ENCODE measurements at regions not wholly inside any gene's neighbourhood (a gene's known extent, or its start where the extent isn't known, plus 50 kb on each side); places are given as distances from the start of the nearest gene placed in this dataset.

GRCh38 chr10:123580426-123580825, 85.7 kb upstream of the GPR26 start:
- no peak for DNase-seq

GRCh38 chr10:123581656-123582055, 84.5 kb upstream of the GPR26 start:
- no peak for DNase-seq

- peak in 3 of 5 experiments; percentile 27 to 52 (median 33) for DNase-seq
These were observed 83.8 kb upstream of the GPR26 start for GRCh38 chr10:123582084-123582989.

- peak in 1 of 5 experiments; percentile 9 for DNase-seq
These were observed 82.3 kb upstream of the GPR26 start for GRCh38 chr10:123583639-123584418.

- no peak for DNase-seq
These were observed 81.8 kb upstream of the GPR26 start for GRCh38 chr10:123584419-123584775.

GRCh38 chr10:123585477-123586445, 80.4 kb upstream of the GPR26 start:
- DNase-seq: no peak

- no peak for DNase-seq
These were observed 79.0 kb upstream of the GPR26 start for GRCh38 chr10:123587110-123587509.

- DNase-seq: no peak
These were observed 77.7 kb upstream of the GPR26 start for GRCh38 chr10:123588386-123588914.

- no peak for DNase-seq
These were observed 70.5 kb upstream of the GPR26 start for GRCh38 chr10:123595661-123596060.

GRCh38 chr10:123597676-123598075, 68.5 kb upstream of the GPR26 start:
- no peak for DNase-seq

GRCh38 chr10:123599366-123599849, 66.7 kb upstream of the GPR26 start:
- DNase-seq: no peak

- no peak for DNase-seq
These were observed 66.0 kb upstream of the GPR26 start for GRCh38 chr10:123600177-123600576.

GRCh38 chr10:123603130-123603529, 63.0 kb upstream of the GPR26 start:
- DNase-seq: no peak

GRCh38 chr10:123604506-123604905, 61.6 kb upstream of the GPR26 start:
- DNase-seq: no peak

- no peak for DNase-seq
These were observed 60.1 kb upstream of the GPR26 start for GRCh38 chr10:123606006-123606405.

- no peak for DNase-seq
These were observed 59.2 kb upstream of the GPR26 start for GRCh38 chr10:123606955-123607354.

- no peak for DNase-seq
These were observed 58.8 kb upstream of the GPR26 start for GRCh38 chr10:123607386-123607785.

- no peak for DNase-seq
These were observed 58.1 kb upstream of the GPR26 start for GRCh38 chr10:123608047-123608446.

- no peak for DNase-seq
These were observed 54.9 kb upstream of the GPR26 start for GRCh38 chr10:123611243-123611642.

- DNase-seq: no peak
These were observed 54.3 kb upstream of the GPR26 start for GRCh38 chr10:123611876-123612275.

- DNase-seq: no peak
These were observed 52.8 kb upstream of the GPR26 start for GRCh38 chr10:123613346-123613850.

- DNase-seq: peak in 3 of 5 experiments; percentile 5 to 34 (median 19)
These were observed 51.3 kb upstream of the GPR26 start for GRCh38 chr10:123614888-123615287.
